ENCODE measurements at regions not wholly inside any gene's neighbourhood (a gene's known extent, or its start where the extent isn't known, plus 50 kb on each side); places are given as distances from the start of the nearest gene placed in this dataset.

DNA sequence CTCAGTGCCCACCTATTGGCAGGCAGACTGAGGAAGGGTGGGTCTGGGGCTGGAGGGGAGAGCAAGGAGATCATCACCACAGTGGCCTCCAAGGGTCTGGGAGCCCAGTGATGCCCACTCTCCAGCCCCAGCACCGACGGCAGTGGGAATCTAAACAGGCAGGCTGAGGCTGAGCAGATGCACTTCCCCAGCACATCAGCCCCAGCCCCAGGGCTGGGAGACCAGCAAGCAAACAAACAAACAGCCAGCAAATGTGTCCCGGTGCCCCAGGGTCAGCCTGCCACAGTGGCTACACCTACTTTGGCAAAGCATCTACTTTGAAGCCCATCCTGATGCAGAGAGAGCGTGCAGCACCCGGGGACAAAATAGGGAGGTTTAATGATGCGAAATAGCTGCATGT lies 216.3 kb upstream of the ZC3H12A start:
- intact Hi-C loops (cut with DNase I, micrococcal nuclease): no loop called here
- no peak for ATAC-seq
- no peak for DNase-seq

DNA sequence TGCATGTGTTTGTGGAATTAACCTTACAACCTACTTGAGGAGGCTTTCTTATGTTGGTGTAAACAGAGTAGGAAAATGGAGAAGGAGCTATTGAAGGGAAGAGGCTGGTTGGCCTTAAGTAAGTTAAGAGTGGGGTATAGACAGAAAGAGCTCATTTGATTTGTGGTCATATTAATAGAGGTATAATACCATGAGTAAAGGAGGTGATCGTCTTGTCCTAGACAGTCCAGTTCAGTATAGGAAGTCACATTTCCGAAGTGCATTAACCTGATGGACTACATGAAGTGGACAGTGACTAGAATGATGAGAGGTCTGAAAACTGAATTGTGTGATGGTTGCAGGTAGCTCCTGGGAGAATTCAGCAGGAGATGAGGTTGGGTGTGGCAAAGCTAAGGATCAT lies 215.4 kb upstream of the ZC3H12A start:
- ATAC-seq: no peak

GRCh38 chr1:37261129-37261528 lies 213.3 kb upstream of the ZC3H12A start:
- intact Hi-C loops (cut with DNase I, micrococcal nuclease): no loop called here
- no peak for DNase-seq
- no peak for ATAC-seq

More for the DNA sequence above, 215.4 kb upstream of the ZC3H12A start:
- DNase-seq: no peak
- intact Hi-C loops (cut with DNase I, micrococcal nuclease): no loop called here

GRCh38 chr1:37262439-37263170 lies 211.8 kb upstream of the ZC3H12A start:
- no peak for ATAC-seq
- no peak for DNase-seq
- intact Hi-C loops (cut with DNase I, micrococcal nuclease): no loop called here

DNA sequence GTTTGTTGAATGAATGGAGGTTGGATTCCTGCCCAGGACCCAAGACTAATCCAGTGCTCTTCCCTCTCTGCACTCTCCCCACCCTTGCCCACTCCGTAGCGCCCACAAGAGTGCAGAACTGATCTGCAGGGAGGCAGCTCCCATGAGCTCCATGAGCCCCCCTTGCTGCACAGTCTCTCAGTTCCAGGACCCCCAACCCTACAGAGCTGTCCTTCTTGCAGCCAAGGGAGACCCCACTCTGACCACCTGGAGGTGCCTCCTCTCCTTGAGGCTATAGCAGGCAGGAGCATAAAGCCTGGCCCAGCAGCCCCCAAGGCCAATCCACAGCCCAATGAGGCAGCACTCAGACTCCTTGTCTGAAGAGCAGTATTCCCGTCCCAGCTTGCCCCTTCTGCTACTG lies 209.2 kb upstream of the ZC3H12A start:
- DNase-seq (no peak), ATAC-seq (no peak)
- intact Hi-C loops (cut with DNase I, micrococcal nuclease): no loop called here

DNA sequence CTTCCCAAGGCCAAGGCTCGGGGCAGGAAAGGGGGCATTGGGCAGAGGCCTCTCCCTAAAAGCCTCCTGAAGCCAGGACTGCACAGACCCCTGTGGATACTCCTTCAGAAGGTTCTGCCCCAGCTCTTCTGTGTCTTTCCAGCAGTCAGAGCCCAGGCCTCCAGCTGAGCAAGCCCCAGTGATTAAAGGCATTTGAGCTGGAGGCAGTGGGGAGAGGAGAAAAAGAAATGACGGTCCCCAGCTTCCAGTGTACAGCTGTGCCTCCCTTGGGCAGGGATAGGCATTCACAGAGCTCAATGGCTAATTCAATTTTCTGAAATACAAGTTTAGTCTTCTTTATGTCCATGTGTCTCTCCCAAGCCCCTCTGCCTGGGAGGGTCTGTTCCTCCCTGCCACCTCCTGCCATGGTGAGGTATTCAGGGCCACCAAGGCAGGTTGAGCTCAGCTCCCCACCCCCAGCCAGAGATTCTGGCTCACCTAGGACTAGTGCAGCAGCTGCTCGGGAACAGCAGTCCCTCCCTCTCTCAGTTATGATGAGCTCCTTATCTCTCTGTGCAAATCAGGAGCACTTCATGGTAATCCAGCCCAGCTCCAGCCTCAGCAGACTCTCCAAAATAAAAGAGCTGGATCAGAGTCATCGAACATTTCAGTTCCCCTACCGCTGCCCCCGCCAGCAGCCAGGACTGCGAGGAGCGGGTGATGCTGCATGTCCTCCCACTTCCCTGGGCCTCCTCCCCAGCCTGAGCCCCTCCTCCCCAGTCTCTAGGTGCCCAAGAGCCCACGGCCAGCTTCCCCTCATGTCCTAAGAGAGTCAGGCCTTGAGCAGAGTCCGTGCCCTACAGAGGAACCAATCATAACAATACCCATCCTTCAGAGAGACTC lies 208.4 kb upstream of the ZC3H12A start:
- intact Hi-C loops (cut with DNase I, micrococcal nuclease): no loop called here
- DNase-seq (no peak), ATAC-seq (no peak)

DNA sequence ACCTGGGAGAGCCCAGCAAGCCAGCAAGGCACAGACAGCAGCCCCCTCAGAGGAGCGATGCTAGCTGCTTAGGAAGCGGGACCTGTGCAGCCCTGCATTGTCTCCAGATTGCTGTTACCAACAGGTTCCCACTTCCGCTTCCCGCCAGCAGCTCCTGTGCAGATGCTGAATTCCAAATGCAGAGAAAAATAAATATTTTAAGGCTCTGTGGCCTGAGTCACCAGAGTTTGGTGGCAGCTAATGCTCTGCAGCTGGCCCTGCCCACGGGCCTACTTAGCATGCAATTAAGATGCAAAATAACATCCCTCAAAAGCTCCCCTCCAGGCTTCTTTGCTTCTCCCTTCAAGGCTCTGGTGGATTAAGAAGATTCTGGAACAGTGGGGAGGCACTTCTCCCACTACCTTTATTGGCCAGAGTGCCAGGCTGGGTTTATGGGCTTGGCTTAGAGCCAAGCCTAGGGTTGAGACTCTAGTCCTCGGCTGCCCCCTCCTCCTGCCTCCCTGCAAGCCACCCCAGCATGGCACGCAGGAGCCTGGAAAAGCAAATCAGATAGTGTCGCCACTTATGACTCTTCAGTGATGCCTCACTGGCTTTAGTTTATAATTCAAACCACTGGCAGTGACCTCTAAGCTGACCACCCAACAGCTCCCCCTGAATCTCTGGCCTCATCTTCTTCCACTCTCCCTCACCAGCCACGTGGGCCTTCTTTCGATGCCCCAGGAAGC lies 207.1 kb upstream of the ZC3H12A start:
- DNase-seq (no peak), ATAC-seq (no peak)
- intact Hi-C loops (cut with DNase I, micrococcal nuclease): no loop called here

- intact Hi-C loops (cut with DNase I, micrococcal nuclease): no loop called here
- no peak for ATAC-seq
- DNase-seq: no peak
These were observed 203.7 kb upstream of the ZC3H12A start for GRCh38 chr1:37270639-37271038.

GRCh38 chr1:37272626-37273025 lies 201.8 kb upstream of the ZC3H12A start:
- ATAC-seq (no peak), DNase-seq (no peak)
- intact Hi-C loops (cut with DNase I, micrococcal nuclease): no loop called here

DNA sequence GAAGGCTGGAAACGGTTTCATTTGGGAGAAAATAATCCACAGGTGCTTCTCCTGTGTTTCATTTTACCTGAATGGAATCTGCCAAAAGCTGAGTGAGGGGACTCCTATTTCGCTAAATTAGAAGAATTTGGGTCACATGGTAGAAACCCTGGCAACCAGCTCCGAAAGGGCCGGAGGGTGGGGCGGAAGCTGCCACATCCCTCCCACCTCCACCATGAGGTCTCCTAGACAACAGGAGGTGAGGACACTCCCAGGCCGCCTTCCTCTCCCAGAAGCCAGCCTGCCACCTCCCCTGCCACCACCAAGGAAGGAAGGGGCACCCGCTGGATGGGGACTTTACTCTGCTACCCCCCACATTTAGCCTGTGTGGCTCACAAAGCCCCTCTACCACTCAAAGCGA lies 199.9 kb upstream of the ZC3H12A start:
- intact Hi-C loops (cut with DNase I, micrococcal nuclease): no loop called here
- ATAC-seq: no peak
- DNase-seq: no peak

- intact Hi-C loops (cut with DNase I, micrococcal nuclease): no loop called here
- no peak for DNase-seq
- no peak for ATAC-seq
These were observed 199.3 kb upstream of the ZC3H12A start for GRCh38 chr1:37274938-37275631.

DNA sequence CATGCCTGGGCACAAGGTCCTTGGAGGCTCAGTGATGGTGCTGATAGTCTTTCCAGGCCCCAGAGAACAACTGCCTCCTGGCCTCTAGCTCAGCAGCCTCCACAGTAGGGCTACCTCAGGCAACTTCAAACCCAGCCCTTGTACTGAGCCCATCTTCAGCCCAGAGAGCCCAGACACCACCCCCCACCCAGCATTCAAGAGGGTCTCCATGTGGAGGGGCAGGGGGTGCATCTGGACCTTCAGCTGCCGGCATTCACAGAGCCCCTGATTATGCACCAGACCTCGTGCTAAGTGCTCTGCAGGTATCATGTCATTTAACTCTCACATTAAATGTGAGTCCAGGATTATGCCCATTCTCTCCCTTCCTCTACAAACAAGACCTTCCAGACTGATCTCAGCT lies 197.0 kb upstream of the ZC3H12A start:
- intact Hi-C loops (cut with DNase I, micrococcal nuclease): no loop called here
- ATAC-seq (no peak), DNase-seq (no peak)

DNA sequence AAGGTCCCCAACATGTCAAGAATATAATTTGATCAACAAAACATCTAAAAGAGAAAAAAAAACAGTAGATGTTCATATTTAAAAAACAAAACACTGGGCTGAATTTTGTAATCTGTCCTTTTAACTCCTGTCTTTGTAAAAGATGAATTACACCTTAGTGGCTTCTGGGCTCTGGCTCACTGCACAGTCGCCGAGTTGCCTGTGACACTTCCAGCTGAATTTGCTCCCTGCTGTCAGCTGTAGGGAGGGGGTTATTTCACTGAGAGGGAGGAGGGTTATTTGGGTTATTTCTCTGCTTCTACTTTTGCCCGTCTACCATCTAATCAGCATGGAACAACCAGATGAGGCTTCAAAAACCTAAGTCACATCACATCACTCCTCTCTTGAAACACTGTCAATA lies 193.0 kb upstream of the ZC3H12A start:
- intact Hi-C loops (cut with DNase I, micrococcal nuclease): no loop called here

GRCh38 chr1:37282764-37283163 lies 191.6 kb upstream of the ZC3H12A start:
- DNase-seq (no peak), ATAC-seq (no peak)
- intact Hi-C loops (cut with DNase I, micrococcal nuclease): no loop called here

More for the DNA sequence above, 193.0 kb upstream of the ZC3H12A start:
- ATAC-seq: no peak
- no peak for DNase-seq

DNA sequence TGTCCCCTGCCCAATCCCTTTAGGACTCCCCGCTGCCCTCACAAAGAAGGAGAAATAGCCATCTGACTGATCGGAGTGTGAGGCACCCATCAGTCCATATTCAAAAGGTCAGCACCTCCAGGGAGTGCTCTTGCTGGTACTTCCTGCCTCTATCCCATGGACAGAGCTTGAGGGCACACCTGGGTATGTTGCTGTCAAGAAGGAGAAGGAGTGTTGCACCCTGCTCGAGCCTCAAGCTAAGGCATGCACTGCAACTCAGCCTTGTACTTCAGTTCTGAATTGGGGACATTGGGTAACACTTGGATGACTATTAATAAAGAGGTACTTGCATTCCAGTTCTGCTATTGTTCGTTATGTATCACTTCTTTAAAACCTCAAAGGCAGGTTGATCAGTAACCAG lies 190.3 kb upstream of the ZC3H12A start:
- intact Hi-C loops (cut with DNase I, micrococcal nuclease): no loop called here
- DNase-seq (no peak), ATAC-seq (no peak)

DNA sequence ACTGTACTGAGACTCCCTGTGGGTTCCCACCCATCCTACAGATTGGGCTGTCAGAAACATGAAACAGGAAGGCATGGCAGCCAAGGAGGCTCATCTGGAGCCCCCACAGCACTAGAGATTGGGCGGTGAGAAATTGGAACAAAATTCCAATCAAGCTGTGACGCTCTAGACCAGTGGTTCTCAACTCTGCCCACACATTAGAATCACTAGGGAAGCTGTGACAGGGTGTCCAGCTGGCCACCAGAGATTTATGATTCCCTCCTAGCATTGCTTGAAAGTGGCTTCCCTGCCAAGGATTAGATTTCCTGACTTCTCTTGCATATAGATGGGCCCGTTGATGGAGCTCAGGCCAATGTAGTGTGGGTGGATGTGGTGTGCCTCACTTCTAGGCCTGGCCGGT lies 187.5 kb upstream of the ZC3H12A start:
- DNase-seq (no peak), ATAC-seq (no peak)
- intact Hi-C loops (cut with DNase I, micrococcal nuclease): no loop called here

GRCh38 chr1:37288900-37289299 lies 185.5 kb upstream of the ZC3H12A start:
- intact Hi-C loops (cut with DNase I, micrococcal nuclease): no loop called here
- ATAC-seq (peak; percentile 15), DNase-seq (peak; percentile 14 to 33)

DNA sequence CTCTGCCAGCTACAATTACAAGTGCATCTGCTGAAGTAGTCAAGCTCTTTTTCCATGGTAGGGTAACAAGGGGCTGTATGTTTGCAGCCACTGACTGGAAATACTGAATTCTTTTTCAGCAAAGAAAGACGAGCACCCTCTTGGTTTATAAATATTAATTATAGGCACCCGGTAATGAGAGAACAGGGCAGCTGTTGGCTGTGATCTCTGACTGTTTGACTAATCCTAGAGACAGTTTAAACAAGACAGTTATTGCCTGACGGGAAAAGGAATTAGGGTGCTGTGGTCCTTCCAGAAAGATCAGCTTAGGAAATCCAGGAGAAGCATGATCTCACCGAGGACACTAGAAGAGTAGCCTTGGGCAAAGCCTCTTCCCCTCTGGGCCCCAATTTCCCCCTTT lies 183.7 kb upstream of the ZC3H12A start:
- DNase-seq (no peak), ATAC-seq (no peak)
- intact Hi-C loops (cut with DNase I, micrococcal nuclease): no loop called here

DNA sequence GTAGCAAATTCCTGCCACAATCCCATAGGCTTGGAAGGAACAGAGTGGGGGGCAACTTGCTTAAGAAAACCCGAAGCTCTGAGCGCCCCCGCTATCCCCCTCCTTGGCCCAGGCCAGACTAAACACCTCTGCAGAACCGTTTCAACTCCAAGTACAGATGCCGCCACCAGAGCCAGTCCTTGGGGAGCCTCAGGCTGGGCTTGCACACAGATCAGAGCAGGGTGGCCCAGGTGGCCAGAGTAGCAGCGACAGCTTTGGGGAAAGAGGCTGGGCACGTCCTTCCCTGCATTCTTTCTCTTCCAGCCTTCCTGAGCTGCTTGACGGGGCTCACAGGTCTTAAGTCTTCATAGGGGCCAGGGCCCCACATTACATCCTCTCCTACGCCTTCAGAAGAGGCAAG lies 181.6 kb upstream of the ZC3H12A start:
- ATAC-seq (no peak), DNase-seq (no peak)
- intact Hi-C loops (cut with DNase I, micrococcal nuclease): no loop called here

All from left colon (tissue), 2 donors.